Stimulated activated CD4-positive, alpha-beta T cell treated with anti-CD3 and anti-CD28 coated beads, Interleukin-1b, Interleukin-23, amount 100 ng/mL, for 24 hours (primary cell): ENCODE measurements at regions not wholly inside any gene's neighbourhood (a gene's known extent, or its start where the extent isn't known, plus 50 kb on each side); places are given as distances from the start of the nearest gene placed in this dataset.

Experiments
- DNase-seq, 4 experiments: peaks; one replicate each; pipeline ENCODE4 v3.0.0-alpha.2; 2020; ENCODE audit warnings: low read depth in 4 of 4, low spot score in 1 of 4

GRCh38 chr2:217057773-217058172 lies 197.9 kb upstream of the TNP1 start:
- DNase-seq, result no peak

GRCh38 chr2:217055624-217056023 lies 195.8 kb upstream of the TNP1 start:
- no peak for DNase-seq

- no peak for DNase-seq
Measured at GRCh38 chr2:217054791-217055190, 194.9 kb upstream of the TNP1 start.

GRCh38 chr2:217052856-217053577 lies 193.2 kb upstream of the TNP1 start:
- no peak for DNase-seq

GRCh38 chr2:217051416-217051815 lies 191.6 kb upstream of the TNP1 start:
- DNase-seq, result no peak

- no peak for DNase-seq
Measured at GRCh38 chr2:217049956-217050355, 190.1 kb upstream of the TNP1 start.

GRCh38 chr2:217049422-217049821 lies 189.6 kb upstream of the TNP1 start:
- DNase-seq, result no peak

- no peak for DNase-seq
Measured at GRCh38 chr2:217048730-217049129, 188.9 kb upstream of the TNP1 start.

GRCh38 chr2:217047631-217048030 lies 187.8 kb upstream of the TNP1 start:
- DNase-seq, result no peak

GRCh38 chr2:217047209-217047608 lies 187.3 kb upstream of the TNP1 start:
- no peak for DNase-seq

- no peak for DNase-seq
Measured at GRCh38 chr2:217045700-217046475, 186.0 kb upstream of the TNP1 start.

- no peak for DNase-seq
Measured at GRCh38 chr2:217040099-217040498, 180.2 kb upstream of the TNP1 start.

- no peak for DNase-seq
Measured at GRCh38 chr2:217038001-217038400, 178.1 kb upstream of the TNP1 start.

- DNase-seq, result no peak
Measured at GRCh38 chr2:217037353-217037752, 177.5 kb upstream of the TNP1 start.

GRCh38 chr2:217035967-217036366 lies 176.1 kb upstream of the TNP1 start:
- no peak for DNase-seq

- no peak for DNase-seq
Measured at GRCh38 chr2:217033186-217033585, 173.3 kb upstream of the TNP1 start.

- no peak for DNase-seq
Measured at GRCh38 chr2:217031445-217031844, 171.6 kb upstream of the TNP1 start.

GRCh38 chr2:217030081-217030480 lies 170.2 kb upstream of the TNP1 start:
- DNase-seq, result no peak

GRCh38 chr2:217028128-217028527 lies 168.3 kb upstream of the TNP1 start:
- no peak for DNase-seq

GRCh38 chr2:217027414-217027813 lies 167.6 kb upstream of the TNP1 start:
- DNase-seq, result no peak

GRCh38 chr2:217026569-217026968 lies 166.7 kb upstream of the TNP1 start:
- no peak for DNase-seq

GRCh38 chr2:217026161-217026560 lies 166.3 kb upstream of the TNP1 start:
- no peak for DNase-seq

- DNase-seq, result no peak
Measured at GRCh38 chr2:217023611-217024010, 163.7 kb upstream of the TNP1 start.
